ENCODE measurements at regions not wholly inside any gene's neighbourhood (a gene's known extent, or its start where the extent isn't known, plus 50 kb on each side); places are given as distances from the start of the nearest gene placed in this dataset.

GRCh38 chr1:239807361-239807760 is 284.3 kb upstream of the FMN2 start:
- H3K27ac Mint-ChIP-seq = no peak overlapping the region
- peaks cover 8% of the 10 kb centered on the region for H3K4me1 Mint-ChIP-seq (ENCODE audit: low read depth)
- no peaks in the 10 kb centered on the region for H3K36me3 Mint-ChIP-seq
- H3K27me3 Mint-ChIP-seq = peaks cover 2% of the 10 kb centered on the region
- H3K4me3 Mint-ChIP-seq = no peak overlapping the region
- H3K9me3 Mint-ChIP-seq (ENCODE audit: low read depth) = no peaks in the 10 kb centered on the region

GRCh38 chr1:239810061-239810481 is 281.6 kb upstream of the FMN2 start:
- H3K27me3 Mint-ChIP-seq = no peaks in the 10 kb centered on the region
- H3K4me3 Mint-ChIP-seq = no peak overlapping the region
- peaks cover 15% of the 10 kb centered on the region for H3K4me1 Mint-ChIP-seq (ENCODE audit: low read depth)
- no peaks in the 10 kb centered on the region for H3K9me3 Mint-ChIP-seq (ENCODE audit: low read depth)
- H3K36me3 Mint-ChIP-seq = no peaks in the 10 kb centered on the region
- H3K27ac Mint-ChIP-seq = no peak overlapping the region

GRCh38 chr1:239811211-239811885 is 280.3 kb upstream of the FMN2 start:
- H3K36me3 Mint-ChIP-seq = no peaks in the 10 kb centered on the region
- peaks cover 16% of the 10 kb centered on the region for H3K4me1 Mint-ChIP-seq (ENCODE audit: low read depth)
- H3K27me3 Mint-ChIP-seq = no peaks in the 10 kb centered on the region
- no peaks in the 10 kb centered on the region for H3K9me3 Mint-ChIP-seq (ENCODE audit: low read depth)
- H3K27ac Mint-ChIP-seq = no peak overlapping the region
- H3K4me3 Mint-ChIP-seq = no peak overlapping the region

GRCh38 chr1:239812580-239812979 is 279.1 kb upstream of the FMN2 start:
- Mint-ChIP-seq H3K4me3 (no peak overlapping the region), H3K9me3 (ENCODE audit: low read depth) (no peaks in the 10 kb centered on the region), H3K36me3 (no peaks in the 10 kb centered on the region), H3K27me3 (no peaks in the 10 kb centered on the region), H3K27ac (no peak overlapping the region), H3K4me1 (ENCODE audit: low read depth) (peaks cover 16% of the 10 kb centered on the region)

GRCh38 chr1:239814306-239814881 is 277.3 kb upstream of the FMN2 start:
- Mint-ChIP-seq H3K4me1 (ENCODE audit: low read depth) (peaks cover 16% of the 10 kb centered on the region), H3K27me3 (no peaks in the 10 kb centered on the region), H3K9me3 (ENCODE audit: low read depth) (no peaks in the 10 kb centered on the region), H3K27ac (no peak overlapping the region), H3K36me3 (no peaks in the 10 kb centered on the region), H3K4me3 (no peak overlapping the region)

- H3K9me3 Mint-ChIP-seq (ENCODE audit: low read depth) = no peaks in the 10 kb centered on the region
- H3K27me3 Mint-ChIP-seq = no peaks in the 10 kb centered on the region
- H3K4me3 Mint-ChIP-seq = no peak overlapping the region
- H3K36me3 Mint-ChIP-seq = no peaks in the 10 kb centered on the region
- no peak overlapping the region for H3K27ac Mint-ChIP-seq
- H3K4me1 Mint-ChIP-seq (ENCODE audit: low read depth) = peaks cover 16% of the 10 kb centered on the region
Measured at GRCh38 chr1:239815074-239815473, 276.6 kb upstream of the FMN2 start.

- H3K4me3 Mint-ChIP-seq = no peak overlapping the region
- no peak overlapping the region for H3K27ac Mint-ChIP-seq
- no peaks in the 10 kb centered on the region for H3K9me3 Mint-ChIP-seq (ENCODE audit: low read depth)
- H3K27me3 Mint-ChIP-seq = no peaks in the 10 kb centered on the region
- H3K4me1 Mint-ChIP-seq (ENCODE audit: low read depth) = peaks cover 13% of the 10 kb centered on the region
- H3K36me3 Mint-ChIP-seq = no peaks in the 10 kb centered on the region
Measured at GRCh38 chr1:239816081-239816782, 275.5 kb upstream of the FMN2 start.

GRCh38 chr1:239817276-239817675 is 274.4 kb upstream of the FMN2 start:
- no peaks in the 10 kb centered on the region for H3K9me3 Mint-ChIP-seq (ENCODE audit: low read depth)

GRCh38 chr1:239817801-239818200 is 273.9 kb upstream of the FMN2 start:
- no peaks in the 10 kb centered on the region for H3K36me3 Mint-ChIP-seq
- H3K9me3 Mint-ChIP-seq (ENCODE audit: low read depth) = no peaks in the 10 kb centered on the region
- peaks cover 9% of the 10 kb centered on the region for H3K4me1 Mint-ChIP-seq (ENCODE audit: low read depth)
- no peak overlapping the region for H3K4me3 Mint-ChIP-seq
- no peak overlapping the region for H3K27ac Mint-ChIP-seq
- H3K27me3 Mint-ChIP-seq = no peaks in the 10 kb centered on the region

More at GRCh38 chr1:239817276-239817675, 274.4 kb upstream of the FMN2 start:
- Mint-ChIP-seq H3K4me1 (ENCODE audit: low read depth) (peaks cover 9% of the 10 kb centered on the region), H3K27me3 (no peaks in the 10 kb centered on the region), H3K4me3 (no peak overlapping the region), H3K27ac (no peak overlapping the region), H3K36me3 (no peaks in the 10 kb centered on the region)

GRCh38 chr1:239819096-239819495 is 272.6 kb upstream of the FMN2 start:
- H3K36me3 Mint-ChIP-seq = no peaks in the 10 kb centered on the region
- H3K9me3 Mint-ChIP-seq (ENCODE audit: low read depth) = no peaks in the 10 kb centered on the region
- H3K4me3 Mint-ChIP-seq = no peak overlapping the region
- no peak overlapping the region for H3K27ac Mint-ChIP-seq
- H3K27me3 Mint-ChIP-seq = no peaks in the 10 kb centered on the region
- peaks cover 7% of the 10 kb centered on the region for H3K4me1 Mint-ChIP-seq (ENCODE audit: low read depth)

GRCh38 chr1:239819756-239820250 is 271.9 kb upstream of the FMN2 start:
- Mint-ChIP-seq H3K36me3 (no peaks in the 10 kb centered on the region), H3K4me3 (no peak overlapping the region), H3K27ac (no peak overlapping the region), H3K27me3 (no peaks in the 10 kb centered on the region), H3K9me3 (ENCODE audit: low read depth) (no peaks in the 10 kb centered on the region), H3K4me1 (ENCODE audit: low read depth) (peaks cover 3% of the 10 kb centered on the region)

GRCh38 chr1:239823852-239824251 is 267.8 kb upstream of the FMN2 start:
- H3K36me3 Mint-ChIP-seq = no peaks in the 10 kb centered on the region

GRCh38 chr1:239826211-239826610 is 265.5 kb upstream of the FMN2 start:
- Mint-ChIP-seq H3K27me3 (no peaks in the 10 kb centered on the region), H3K36me3 (no peaks in the 10 kb centered on the region), H3K4me1 (ENCODE audit: low read depth) (no peaks in the 10 kb centered on the region), H3K27ac (no peak overlapping the region), H3K4me3 (no peak overlapping the region), H3K9me3 (ENCODE audit: low read depth) (no peaks in the 10 kb centered on the region)

More at GRCh38 chr1:239823852-239824251, 267.8 kb upstream of the FMN2 start:
- Mint-ChIP-seq H3K27me3 (no peaks in the 10 kb centered on the region), H3K9me3 (ENCODE audit: low read depth) (no peaks in the 10 kb centered on the region), H3K4me1 (ENCODE audit: low read depth) (no peaks in the 10 kb centered on the region), H3K27ac (no peak overlapping the region), H3K4me3 (no peak overlapping the region)

GRCh38 chr1:239826736-239827135 is 264.9 kb upstream of the FMN2 start:
- Mint-ChIP-seq H3K4me3 (no peak overlapping the region), H3K27me3 (no peaks in the 10 kb centered on the region), H3K9me3 (ENCODE audit: low read depth) (no peaks in the 10 kb centered on the region), H3K27ac (no peak overlapping the region), H3K4me1 (ENCODE audit: low read depth) (no peaks in the 10 kb centered on the region), H3K36me3 (no peaks in the 10 kb centered on the region)

GRCh38 chr1:239829535-239829934 is 262.1 kb upstream of the FMN2 start:
- H3K4me1 Mint-ChIP-seq (ENCODE audit: low read depth) = peaks cover 2% of the 10 kb centered on the region
- H3K36me3 Mint-ChIP-seq = no peaks in the 10 kb centered on the region
- H3K9me3 Mint-ChIP-seq (ENCODE audit: low read depth) = no peaks in the 10 kb centered on the region
- no peak overlapping the region for H3K4me3 Mint-ChIP-seq
- H3K27me3 Mint-ChIP-seq = no peaks in the 10 kb centered on the region
- H3K27ac Mint-ChIP-seq = no peak overlapping the region
